NT2/D1 (cell line): ENCODE measurements at regions not wholly inside any gene's neighbourhood (a gene's known extent, or its start where the extent isn't known, plus 50 kb on each side); places are given as distances from the start of the nearest gene placed in this dataset.

Source experiments
- SUZ12 ChIP-seq: IDR thresholded peaks from 2 replicates; pipeline ENCODE4 v1.6.1; 2011; ENCODE audit not compliant: insufficient read length, insufficient read depth; ENCODE audit errors: extremely low read depth
- YY1 ChIP-seq: IDR thresholded peaks from 2 replicates; pipeline ENCODE4 v1.6.1; 2011; ENCODE audit not compliant: insufficient read length, insufficient read depth
- ZNF274 ChIP-seq: IDR thresholded peaks from 2 replicates; pipeline ENCODE4 v1.6.1; 2011; ENCODE audit warnings: mild to moderate bottlenecking, low read depth, low read length

- TF ChIP-seq YY1, result no peak
- no peak for TF ChIP-seq ZNF274
- no peak for TF ChIP-seq SUZ12
Observed at GRCh38 chr2:208669394-208669793, 262.8 kb downstream of the PTH2R start.
